ENCODE measurements at regions not wholly inside any gene's neighbourhood (a gene's known extent, or its start where the extent isn't known, plus 50 kb on each side); places are given as distances from the start of the nearest gene placed in this dataset.

DNA sequence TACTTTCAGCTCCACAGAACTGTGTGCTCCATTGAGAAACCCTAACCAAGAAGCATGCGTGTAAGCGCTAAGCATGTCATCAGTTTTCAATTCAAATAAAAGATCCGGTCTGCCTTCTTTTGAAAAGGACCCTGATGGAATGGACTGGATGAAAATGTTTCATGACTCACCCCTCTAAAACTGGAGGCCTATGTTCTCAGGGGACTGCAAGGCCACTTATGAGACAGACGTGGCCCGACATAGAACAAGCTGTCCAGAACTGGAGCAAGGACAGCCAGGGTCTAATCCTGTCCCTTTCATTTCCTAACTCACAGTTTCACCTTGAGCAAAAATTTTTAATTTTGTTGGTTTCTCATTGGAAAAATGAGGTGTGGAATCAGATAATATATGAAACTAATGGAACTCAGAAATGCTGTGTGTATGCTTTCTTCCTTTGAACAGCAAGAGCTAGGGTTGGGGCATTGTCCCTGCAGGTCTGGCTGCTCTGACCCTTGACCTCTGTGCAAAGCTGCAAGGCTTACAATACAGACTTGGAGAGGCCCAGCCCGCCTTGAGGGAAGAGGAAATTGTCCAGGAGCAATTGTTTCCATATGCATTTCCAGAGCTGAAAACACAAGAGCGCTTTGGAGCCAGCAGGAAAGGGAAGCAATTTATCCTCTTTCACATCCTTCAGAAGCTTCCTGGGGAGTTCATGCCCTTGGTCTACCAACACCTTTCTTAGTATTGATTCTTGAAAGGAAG, 553.4 kb upstream of the KLF12 start:
- no peak for DNase-seq (ENCODE audit: low spot score)
- peaks cover 15% of the 10 kb centered on the region for H3K9me3 Mint-ChIP-seq
- H3K4me3 Mint-ChIP-seq = no peak overlapping the region
- H3K4me1 Mint-ChIP-seq = peaks cover 21% of the 10 kb centered on the region
- CTCF ChIA-PET = interaction anchor here (0.8 kb wide), 1 partner anchor 532 kb away, joined by 7 read pairs; no protein-coding TSS in a partner anchor
- no peaks in the 10 kb centered on the region for H3K27me3 Mint-ChIP-seq (ENCODE audit: low read depth)
- POLR2A ChIA-PET = no interaction called here
- TF ChIP-seq, protein P1, sequence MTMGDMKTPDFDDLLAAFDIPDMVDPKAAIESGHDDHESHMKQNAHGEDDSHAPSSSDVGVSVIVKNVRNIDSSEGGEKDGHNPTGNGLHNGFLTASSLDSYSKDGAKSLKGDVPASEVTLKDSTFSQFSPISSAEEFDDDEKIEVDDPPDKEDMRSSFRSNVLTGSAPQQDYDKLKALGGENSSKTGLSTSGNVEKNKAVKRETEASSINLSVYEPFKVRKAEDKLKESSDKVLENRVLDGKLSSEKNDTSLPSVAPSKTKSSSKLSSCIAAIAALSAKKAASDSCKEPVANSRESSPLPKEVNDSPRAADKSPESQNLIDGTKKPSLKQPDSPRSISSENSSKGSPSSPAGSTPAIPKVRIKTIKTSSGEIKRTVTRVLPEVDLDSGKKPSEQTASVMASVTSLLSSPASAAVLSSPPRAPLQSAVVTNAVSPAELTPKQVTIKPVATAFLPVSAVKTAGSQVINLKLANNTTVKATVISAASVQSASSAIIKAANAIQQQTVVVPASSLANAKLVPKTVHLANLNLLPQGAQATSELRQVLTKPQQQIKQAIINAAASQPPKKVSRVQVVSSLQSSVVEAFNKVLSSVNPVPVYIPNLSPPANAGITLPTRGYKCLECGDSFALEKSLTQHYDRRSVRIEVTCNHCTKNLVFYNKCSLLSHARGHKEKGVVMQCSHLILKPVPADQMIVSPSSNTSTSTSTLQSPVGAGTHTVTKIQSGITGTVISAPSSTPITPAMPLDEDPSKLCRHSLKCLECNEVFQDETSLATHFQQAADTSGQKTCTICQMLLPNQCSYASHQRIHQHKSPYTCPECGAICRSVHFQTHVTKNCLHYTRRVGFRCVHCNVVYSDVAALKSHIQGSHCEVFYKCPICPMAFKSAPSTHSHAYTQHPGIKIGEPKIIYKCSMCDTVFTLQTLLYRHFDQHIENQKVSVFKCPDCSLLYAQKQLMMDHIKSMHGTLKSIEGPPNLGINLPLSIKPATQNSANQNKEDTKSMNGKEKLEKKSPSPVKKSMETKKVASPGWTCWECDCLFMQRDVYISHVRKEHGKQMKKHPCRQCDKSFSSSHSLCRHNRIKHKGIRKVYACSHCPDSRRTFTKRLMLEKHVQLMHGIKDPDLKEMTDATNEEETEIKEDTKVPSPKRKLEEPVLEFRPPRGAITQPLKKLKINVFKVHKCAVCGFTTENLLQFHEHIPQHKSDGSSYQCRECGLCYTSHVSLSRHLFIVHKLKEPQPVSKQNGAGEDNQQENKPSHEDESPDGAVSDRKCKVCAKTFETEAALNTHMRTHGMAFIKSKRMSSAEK (CRISPR knock-in tag; IDR thresholded peaks at IDR 0.05; ENCODE audit: borderline replicate concordance) = no peak
- TF ChIP-seq ELF4 (CRISPR knock-in tag; IDR thresholded peaks at IDR 0.05; ENCODE audit: low read depth) = no peak
- no peak for TF ChIP-seq IRF1 (CRISPR knock-in tag; IDR thresholded peaks at IDR 0.05)
- TF ChIP-seq ZNF317 (CRISPR knock-in tag; IDR thresholded peaks at IDR 0.05; ENCODE audit: borderline replicate concordance, low read depth) = no peak
- TF ChIP-seq HMGA2 (CRISPR knock-in tag; IDR thresholded peaks at IDR 0.05) = no peak
- TF ChIP-seq, protein P2, sequence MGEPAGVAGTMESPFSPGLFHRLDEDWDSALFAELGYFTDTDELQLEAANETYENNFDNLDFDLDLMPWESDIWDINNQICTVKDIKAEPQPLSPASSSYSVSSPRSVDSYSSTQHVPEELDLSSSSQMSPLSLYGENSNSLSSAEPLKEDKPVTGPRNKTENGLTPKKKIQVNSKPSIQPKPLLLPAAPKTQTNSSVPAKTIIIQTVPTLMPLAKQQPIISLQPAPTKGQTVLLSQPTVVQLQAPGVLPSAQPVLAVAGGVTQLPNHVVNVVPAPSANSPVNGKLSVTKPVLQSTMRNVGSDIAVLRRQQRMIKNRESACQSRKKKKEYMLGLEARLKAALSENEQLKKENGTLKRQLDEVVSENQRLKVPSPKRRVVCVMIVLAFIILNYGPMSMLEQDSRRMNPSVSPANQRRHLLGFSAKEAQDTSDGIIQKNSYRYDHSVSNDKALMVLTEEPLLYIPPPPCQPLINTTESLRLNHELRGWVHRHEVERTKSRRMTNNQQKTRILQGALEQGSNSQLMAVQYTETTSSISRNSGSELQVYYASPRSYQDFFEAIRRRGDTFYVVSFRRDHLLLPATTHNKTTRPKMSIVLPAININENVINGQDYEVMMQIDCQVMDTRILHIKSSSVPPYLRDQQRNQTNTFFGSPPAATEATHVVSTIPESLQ (CRISPR knock-in tag; IDR thresholded peaks at IDR 0.05) = no peak
- TF ChIP-seq, protein P3, sequence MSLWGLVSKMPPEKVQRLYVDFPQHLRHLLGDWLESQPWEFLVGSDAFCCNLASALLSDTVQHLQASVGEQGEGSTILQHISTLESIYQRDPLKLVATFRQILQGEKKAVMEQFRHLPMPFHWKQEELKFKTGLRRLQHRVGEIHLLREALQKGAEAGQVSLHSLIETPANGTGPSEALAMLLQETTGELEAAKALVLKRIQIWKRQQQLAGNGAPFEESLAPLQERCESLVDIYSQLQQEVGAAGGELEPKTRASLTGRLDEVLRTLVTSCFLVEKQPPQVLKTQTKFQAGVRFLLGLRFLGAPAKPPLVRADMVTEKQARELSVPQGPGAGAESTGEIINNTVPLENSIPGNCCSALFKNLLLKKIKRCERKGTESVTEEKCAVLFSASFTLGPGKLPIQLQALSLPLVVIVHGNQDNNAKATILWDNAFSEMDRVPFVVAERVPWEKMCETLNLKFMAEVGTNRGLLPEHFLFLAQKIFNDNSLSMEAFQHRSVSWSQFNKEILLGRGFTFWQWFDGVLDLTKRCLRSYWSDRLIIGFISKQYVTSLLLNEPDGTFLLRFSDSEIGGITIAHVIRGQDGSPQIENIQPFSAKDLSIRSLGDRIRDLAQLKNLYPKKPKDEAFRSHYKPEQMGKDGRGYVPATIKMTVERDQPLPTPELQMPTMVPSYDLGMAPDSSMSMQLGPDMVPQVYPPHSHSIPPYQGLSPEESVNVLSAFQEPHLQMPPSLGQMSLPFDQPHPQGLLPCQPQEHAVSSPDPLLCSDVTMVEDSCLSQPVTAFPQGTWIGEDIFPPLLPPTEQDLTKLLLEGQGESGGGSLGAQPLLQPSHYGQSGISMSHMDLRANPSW (CRISPR knock-in tag; conservative IDR thresholded peaks at IDR 0.05; ENCODE audit: low read depth) = no peak
- TF ChIP-seq GTF2I (CRISPR knock-in tag; conservative IDR thresholded peaks at IDR 0.05) = no peak
- no peak for TF ChIP-seq ZNF232 (CRISPR knock-in tag; IDR thresholded peaks at IDR 0.05)
- TF ChIP-seq, protein P4, sequence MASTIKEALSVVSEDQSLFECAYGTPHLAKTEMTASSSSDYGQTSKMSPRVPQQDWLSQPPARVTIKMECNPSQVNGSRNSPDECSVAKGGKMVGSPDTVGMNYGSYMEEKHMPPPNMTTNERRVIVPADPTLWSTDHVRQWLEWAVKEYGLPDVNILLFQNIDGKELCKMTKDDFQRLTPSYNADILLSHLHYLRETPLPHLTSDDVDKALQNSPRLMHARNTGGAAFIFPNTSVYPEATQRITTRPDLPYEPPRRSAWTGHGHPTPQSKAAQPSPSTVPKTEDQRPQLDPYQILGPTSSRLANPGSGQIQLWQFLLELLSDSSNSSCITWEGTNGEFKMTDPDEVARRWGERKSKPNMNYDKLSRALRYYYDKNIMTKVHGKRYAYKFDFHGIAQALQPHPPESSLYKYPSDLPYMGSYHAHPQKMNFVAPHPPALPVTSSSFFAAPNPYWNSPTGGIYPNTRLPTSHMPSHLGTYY (CRISPR knock-in tag; IDR thresholded peaks at IDR 0.05) = no peak
- TF ChIP-seq NR2C2 (CRISPR knock-in tag; IDR thresholded peaks at IDR 0.05) = no peak
- TF ChIP-seq CREM (CRISPR knock-in tag; IDR thresholded peaks at IDR 0.05) = no peak
- TF ChIP-seq, protein P5, sequence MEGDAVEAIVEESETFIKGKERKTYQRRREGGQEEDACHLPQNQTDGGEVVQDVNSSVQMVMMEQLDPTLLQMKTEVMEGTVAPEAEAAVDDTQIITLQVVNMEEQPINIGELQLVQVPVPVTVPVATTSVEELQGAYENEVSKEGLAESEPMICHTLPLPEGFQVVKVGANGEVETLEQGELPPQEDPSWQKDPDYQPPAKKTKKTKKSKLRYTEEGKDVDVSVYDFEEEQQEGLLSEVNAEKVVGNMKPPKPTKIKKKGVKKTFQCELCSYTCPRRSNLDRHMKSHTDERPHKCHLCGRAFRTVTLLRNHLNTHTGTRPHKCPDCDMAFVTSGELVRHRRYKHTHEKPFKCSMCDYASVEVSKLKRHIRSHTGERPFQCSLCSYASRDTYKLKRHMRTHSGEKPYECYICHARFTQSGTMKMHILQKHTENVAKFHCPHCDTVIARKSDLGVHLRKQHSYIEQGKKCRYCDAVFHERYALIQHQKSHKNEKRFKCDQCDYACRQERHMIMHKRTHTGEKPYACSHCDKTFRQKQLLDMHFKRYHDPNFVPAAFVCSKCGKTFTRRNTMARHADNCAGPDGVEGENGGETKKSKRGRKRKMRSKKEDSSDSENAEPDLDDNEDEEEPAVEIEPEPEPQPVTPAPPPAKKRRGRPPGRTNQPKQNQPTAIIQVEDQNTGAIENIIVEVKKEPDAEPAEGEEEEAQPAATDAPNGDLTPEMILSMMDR (IDR thresholded peaks at IDR 0.05) = no peak
- TF ChIP-seq TEAD4 (CRISPR knock-in tag; IDR thresholded peaks at IDR 0.05) = no peak
- TF ChIP-seq, protein P6, sequence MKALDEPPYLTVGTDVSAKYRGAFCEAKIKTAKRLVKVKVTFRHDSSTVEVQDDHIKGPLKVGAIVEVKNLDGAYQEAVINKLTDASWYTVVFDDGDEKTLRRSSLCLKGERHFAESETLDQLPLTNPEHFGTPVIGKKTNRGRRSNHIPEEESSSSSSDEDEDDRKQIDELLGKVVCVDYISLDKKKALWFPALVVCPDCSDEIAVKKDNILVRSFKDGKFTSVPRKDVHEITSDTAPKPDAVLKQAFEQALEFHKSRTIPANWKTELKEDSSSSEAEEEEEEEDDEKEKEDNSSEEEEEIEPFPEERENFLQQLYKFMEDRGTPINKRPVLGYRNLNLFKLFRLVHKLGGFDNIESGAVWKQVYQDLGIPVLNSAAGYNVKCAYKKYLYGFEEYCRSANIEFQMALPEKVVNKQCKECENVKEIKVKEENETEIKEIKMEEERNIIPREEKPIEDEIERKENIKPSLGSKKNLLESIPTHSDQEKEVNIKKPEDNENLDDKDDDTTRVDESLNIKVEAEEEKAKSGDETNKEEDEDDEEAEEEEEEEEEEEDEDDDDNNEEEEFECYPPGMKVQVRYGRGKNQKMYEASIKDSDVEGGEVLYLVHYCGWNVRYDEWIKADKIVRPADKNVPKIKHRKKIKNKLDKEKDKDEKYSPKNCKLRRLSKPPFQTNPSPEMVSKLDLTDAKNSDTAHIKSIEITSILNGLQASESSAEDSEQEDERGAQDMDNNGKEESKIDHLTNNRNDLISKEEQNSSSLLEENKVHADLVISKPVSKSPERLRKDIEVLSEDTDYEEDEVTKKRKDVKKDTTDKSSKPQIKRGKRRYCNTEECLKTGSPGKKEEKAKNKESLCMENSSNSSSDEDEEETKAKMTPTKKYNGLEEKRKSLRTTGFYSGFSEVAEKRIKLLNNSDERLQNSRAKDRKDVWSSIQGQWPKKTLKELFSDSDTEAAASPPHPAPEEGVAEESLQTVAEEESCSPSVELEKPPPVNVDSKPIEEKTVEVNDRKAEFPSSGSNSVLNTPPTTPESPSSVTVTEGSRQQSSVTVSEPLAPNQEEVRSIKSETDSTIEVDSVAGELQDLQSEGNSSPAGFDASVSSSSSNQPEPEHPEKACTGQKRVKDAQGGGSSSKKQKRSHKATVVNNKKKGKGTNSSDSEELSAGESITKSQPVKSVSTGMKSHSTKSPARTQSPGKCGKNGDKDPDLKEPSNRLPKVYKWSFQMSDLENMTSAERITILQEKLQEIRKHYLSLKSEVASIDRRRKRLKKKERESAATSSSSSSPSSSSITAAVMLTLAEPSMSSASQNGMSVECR (CRISPR knock-in tag; IDR thresholded peaks at IDR 0.05; ENCODE audit: borderline replicate concordance) = no peak
- no peak for TF ChIP-seq GRHL2 (CRISPR knock-in tag; IDR thresholded peaks at IDR 0.05; ENCODE audit: insufficient replicate concordance, severe bottlenecking)
- no peak for TF ChIP-seq SP1 (CRISPR knock-in tag; conservative IDR thresholded peaks at IDR 0.05)
- peaks cover 13% of the 10 kb centered on the region; the same call in 1 of the 2 replicates for H3K36me3 Mint-ChIP-seq
- peak; percentile 84 for ATAC-seq
- peak overlapping the region; percentile 68; the same call in 1 of the 2 replicates for H3K27ac Mint-ChIP-seq

Measured in WTC11 (cell line).